Myocyte (in vitro differentiated cells): ENCODE measurements at regions not wholly inside any gene's neighbourhood (a gene's known extent, or its start where the extent isn't known, plus 50 kb on each side); places are given as distances from the start of the nearest gene placed in this dataset.

Experiments
- DNase-seq: peaks from one replicate; pipeline ENCODE4 v3.0.0-alpha.2; 2012; ENCODE audit warnings: low read depth

GRCh38 chr16:47972246-47972985 is 183.4 kb downstream of the ABCC12 start:
- no peak for DNase-seq

- DNase-seq, result no peak
Measured at GRCh38 chr16:47971225-47971624, 184.6 kb downstream of the ABCC12 start.

DNA sequence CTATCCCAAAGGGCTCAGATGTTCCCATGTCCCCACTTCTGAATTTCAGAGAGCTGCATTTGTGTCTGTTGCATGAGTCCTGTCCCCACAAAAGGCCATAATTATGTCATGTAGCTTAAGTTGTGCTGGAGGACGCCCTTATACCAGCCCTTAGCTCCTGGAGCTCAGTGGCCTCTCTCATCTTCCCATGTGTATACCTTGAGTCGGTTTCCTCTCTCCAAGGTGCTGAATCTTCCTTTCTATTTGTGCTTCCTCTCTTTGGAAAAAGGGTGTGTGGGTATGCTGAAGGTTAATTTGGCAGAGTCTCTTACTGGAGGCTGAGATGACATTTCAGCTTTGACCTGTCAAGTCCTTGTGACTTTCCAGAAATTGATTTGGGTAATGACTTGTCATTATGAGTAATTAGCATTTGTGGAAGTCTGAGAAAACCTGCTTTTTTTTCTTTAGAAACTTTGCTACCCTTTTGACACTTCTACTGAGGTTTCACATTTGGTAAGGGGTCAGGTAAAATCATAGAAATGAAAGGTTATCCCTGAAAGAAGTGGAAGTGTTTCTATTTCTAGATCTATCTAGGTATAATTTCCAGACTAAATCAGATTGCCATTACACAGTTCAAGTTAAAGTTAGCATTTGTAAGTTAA is 185.4 kb downstream of the ABCC12 start:
- peak; percentile 63 for DNase-seq

DNA sequence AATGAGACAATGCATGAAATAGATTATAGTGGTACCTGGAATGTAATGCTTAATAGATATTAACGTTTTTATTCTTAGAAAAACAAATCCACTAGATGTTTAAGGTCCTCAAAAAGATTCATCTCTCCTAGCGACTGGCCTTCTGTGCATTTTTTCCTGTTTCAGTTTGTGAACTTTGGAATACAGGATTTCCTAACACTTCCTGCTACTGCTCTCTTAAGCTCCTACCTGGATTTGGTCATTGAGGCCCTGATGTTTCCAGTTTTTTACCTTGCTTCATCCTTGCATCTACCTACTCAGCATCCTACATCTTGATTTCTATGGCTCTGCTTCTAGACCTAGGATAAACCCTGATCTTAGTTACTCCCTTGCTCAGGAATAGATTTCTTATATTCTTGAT is 188.4 kb downstream of the ABCC12 start:
- DNase-seq, result no peak

GRCh38 chr16:47966325-47966724 is 189.5 kb downstream of the ABCC12 start:
- no peak for DNase-seq

GRCh38 chr16:47965439-47965838 is 190.4 kb downstream of the ABCC12 start:
- no peak for DNase-seq

DNA sequence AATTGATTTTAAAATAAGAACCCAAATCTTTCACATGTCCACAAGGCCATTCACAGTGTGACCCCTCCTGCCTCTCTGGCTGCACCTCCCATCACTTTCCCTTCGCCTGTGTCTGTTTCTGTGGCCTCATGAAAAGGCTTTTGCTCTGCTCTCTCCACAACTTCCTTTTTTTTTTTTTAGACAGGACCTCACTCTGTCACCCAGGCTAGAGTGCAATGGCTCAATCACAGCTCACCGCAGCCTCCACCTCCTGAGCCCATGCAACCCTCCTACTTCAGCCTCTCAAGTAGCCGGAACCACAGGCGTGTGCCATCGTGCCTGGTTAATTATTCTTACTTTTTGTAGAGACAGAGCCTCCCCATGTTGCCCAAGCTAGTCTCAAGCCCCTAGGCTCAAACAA is 197.1 kb downstream of the ABCC12 start:
- DNase-seq, result no peak

DNA sequence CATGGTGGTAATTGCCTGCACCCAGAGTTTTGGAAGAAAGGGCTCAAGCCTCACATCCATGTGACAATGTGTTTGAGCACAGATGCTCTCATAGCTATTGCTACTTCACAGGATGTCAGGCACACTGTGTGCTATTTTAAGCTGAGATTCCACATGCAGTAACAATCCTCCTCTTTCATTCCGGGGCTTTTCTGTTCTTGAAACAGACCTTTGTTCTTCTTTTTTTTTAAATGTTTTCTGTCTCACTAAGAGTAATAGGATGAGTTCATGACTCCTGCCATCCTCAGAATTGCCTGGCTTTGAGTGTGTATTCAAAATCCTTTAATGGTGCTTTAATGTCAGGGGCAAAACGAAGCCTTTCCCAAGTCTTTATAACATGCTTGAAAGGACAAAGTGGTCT is 198.9 kb downstream of the ABCC12 start:
- no peak for DNase-seq

DNA sequence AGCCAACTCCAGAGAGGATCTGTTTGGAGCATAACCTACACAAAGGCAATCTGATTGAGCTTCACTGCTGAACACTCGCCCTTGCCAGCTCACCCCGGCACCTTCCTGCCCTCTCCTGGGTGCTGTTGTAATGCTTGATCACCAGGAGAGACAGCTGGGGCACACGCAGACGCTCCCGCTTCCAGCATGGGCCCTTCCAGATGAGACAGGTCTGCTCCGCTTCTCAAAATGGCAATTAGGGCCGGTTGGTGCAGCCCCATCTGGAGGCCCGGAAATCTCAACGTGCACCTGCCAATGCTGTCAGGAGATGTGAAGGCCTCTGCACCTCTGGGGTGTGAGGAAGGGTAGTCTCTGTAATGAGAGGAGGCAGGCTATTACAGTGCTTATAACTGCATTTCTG is 206.1 kb downstream of the ABCC12 start:
- DNase-seq, result no peak

DNA sequence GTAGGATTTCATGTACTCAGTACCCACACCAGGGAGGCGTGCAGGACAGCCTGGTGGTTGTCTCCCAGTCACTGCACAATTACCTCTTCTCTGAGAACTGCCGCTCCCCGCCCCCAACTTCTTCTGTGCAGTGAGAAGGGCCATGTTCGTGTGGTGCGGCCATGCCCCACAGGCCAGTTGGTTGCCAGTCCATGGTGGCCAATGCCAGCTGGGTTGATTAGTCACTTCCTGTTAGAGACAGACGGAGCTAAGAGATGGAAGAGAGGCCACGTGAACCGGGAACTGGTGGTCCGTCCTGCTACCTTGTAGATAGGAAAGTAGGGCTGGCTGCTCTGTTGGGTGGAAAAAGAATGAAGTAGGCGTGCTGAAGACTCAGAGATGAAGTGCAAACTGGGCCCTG is 206.5 kb downstream of the ABCC12 start:
- no peak for DNase-seq

GRCh38 chr16:47947723-47948122 is 208.1 kb downstream of the ABCC12 start:
- DNase-seq, result no peak

DNA sequence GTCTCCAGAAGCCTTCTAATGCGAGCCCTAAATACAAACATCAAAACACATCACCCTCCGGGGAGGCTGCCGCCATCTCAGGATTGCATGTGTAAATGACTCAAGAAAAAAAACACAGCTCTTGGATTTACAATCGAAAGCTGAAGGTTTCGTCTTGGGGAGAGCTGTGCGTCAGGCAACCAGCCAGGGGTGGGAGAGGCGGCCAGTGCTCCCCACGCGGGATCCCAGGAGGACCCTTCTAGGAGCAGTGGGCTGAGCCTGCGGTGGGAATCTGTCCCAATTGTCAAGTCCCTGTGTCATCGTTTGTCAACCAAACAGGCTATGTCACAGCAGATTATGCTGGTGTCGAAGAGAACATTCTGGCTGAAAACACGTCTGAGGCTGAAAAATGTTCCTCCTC is 209.7 kb downstream of the ABCC12 start:
- DNase-seq, result no peak

DNA sequence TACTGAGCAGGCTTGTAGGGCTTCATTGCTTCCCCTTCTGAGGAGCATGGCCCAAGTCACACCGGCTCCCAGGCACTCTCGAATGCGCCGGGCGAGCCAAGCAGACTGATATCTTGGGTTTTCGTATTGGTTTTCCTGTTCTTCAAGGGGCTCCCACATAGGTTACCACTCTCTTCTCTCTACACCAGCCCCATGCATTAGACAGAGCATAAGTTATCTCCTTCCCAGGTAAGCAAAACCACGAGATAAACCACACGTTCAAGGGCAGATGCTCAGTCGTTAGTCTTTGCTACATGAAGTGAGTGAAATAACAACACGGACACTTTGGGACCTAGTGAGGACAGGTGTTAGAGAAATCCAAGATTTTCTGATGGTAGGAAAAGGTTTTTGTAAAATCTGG is 211.2 kb downstream of the ABCC12 start:
- no peak for DNase-seq

DNA sequence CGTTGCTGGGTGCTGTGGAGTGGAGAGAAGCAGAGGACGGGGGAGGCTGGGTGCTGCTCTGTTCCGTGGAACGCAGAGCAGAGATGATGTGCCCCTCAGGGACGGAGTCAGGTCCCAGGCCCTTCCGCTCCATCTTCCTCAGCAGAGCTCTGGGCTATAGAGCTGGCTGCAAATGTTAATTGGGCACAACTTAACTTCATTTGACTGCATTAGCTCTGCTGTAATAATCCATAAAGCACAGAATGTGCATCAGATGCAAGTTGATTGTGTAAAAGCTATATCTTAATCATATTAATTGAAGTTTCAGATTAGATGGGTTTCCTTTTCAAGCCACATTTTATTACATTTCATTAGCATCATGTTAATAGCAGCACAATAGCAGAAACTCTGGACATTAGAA is 212.6 kb downstream of the ABCC12 start:
- DNase-seq, result no peak

DNA sequence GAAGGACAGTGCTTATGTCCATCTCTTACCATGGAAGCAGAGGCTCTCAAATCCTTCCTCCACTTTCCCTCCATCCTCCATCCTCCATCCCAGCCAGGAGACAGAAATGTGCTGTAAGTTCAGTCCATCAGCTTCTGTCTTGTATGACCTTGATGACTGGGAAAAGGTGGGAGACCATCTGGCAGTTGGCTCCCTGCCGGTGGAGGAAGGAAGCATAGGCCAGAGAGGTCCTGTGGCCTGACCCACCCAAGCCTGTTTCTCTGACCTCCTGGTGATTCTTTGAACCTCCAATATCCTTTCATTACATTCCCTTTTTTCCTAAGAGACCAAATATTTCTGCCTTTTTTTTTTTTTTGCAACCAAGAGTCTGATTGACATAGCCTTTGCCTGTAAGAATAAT is 215.3 kb downstream of the ABCC12 start:
- no peak for DNase-seq

GRCh38 chr16:47939680-47940079 is 216.1 kb downstream of the ABCC12 start:
- DNase-seq, result no peak

GRCh38 chr16:47938272-47938671 is 217.5 kb downstream of the ABCC12 start:
- no peak for DNase-seq

- DNase-seq, result no peak
Measured at GRCh38 chr16:47928008-47928407, 227.8 kb downstream of the ABCC12 start.

DNA sequence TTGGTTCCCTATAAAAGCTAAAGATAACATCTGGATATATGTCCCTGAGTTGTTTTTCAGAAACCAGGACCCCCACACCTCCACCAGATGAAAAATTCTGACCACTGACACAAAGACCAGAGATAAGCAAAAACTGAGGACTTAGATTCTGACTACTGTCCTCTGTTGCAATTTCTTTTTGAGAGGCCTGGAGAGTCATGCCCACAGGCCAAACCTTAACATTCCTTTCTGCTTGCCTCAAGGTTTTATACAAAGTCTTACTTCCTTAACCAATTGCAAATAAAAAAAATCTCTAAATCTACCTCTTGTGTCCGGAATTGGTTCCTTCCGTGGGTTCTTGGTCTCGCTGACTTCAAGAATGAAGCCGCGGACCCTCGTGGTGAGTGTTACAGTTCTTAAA is 228.5 kb downstream of the ABCC12 start:
- no peak for DNase-seq

DNA sequence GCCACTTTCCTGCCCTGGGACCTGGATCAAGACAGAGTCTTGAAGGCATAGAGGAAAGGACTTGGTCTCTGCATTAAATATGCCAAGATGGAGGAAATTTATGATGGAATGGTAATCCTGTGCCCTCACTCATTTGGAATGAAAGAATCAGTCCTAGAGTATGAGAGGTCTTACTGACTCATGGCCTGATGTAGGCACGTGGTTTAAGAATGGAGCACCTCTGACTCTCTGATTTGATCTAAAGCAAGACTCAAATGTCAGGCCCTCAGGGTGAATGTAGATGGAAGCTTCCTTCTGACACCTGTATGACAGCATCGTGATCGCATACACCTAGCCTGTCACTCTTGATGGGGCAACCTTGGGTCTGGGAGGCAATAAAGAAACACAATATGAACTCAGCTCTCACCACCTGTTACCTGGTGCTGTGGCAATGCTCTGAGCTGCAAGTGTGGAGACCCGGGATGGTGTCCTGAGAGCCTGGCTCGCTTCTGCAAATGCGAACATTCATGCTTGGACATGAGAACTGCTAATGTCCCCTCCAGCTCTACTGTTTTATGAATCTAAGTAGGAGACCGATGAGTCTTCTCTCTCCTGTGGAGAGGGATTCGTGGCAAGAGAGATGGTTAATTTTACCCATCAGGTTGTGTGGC is 229.9 kb downstream of the ABCC12 start:
- no peak for DNase-seq

DNA sequence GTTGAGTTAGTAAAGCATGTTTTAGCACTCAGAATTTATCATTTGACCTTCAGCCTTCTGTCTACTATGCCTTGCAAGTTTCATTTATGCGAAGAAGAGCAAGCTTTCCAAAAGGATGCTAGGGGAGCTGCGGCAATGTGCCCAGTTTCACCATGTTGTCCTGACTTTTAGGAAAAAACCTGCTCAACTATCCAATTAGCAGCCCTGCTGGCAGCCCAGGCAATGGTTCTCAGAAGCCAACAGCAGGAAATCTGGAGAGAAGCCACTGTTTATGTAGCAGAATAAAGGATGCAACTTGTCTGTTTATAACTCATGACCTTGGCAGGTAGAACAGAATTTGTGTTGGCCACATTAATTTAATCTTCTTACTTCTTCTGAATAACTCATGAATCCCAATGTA is 230.8 kb downstream of the ABCC12 start:
- no peak for DNase-seq

DNA sequence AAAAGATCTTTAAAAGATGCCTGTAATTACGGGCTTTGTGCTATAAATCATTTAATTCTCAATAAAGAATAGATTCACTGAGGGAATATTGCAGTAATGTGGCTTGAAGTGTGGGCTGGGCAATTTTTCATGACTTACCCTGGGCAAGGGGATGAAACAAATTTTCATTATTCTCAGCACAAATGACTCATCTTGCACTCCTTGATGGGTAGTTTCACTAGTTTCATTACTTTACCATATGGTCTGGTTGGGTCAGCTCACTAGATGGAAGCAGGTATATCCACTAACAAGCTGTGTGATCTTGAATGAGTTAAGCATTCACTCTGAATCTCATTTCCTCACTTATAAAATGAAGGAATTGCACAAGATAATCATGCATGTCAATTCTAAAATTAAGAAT is 234.3 kb downstream of the ABCC12 start:
- DNase-seq, result no peak

DNA sequence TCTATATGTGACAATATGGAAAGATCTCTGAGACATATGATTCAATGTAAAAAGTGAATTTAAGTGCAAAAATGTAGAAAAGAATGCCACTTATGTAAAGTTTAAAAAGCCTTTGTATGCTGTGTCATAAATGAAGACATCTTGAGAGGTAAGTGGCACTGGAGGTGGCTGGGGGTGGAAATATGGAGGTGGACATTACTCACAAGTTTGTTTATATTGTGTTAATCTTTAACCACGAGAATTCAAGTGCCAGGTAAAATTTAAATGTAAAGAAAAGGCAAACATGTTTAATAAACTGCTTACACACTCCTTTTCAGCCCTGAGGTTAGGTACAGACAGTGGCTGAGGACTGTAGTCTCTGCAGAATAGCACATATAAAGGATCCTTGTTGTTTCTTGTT is 235.1 kb downstream of the ABCC12 start:
- DNase-seq, result no peak
